Parathyroid adenoma (tissue), 2 donors: ENCODE measurements at regions not wholly inside any gene's neighbourhood (a gene's known extent, or its start where the extent isn't known, plus 50 kb on each side); places are given as distances from the start of the nearest gene placed in this dataset.

Source experiments
- H2AFZ ChIP-seq: fragments of 300-600 bp; sonication (generic); one replicate; pipeline ENCODE4 v1.7.0; 2017; ENCODE audit warnings: antibody characterized with exemption, mild to moderate bottlenecking
- H3K27ac ChIP-seq: fragments of 300-600 bp; sonication (generic); one replicate; pipeline ENCODE4 v1.7.0; 2017
- H3K27me3 ChIP-seq: fragments of 300-600 bp; sonication (generic); one replicate; pipeline ENCODE4 v1.7.0; 2017; ENCODE audit warnings: low read length; ENCODE audit not compliant: control insufficient read depth, insufficient read depth
- H3K36me3 ChIP-seq: fragments of 300-600 bp; sonication (generic); one replicate; pipeline ENCODE4 v1.7.0; 2017; ENCODE audit warnings: low read length; ENCODE audit not compliant: control insufficient read depth, insufficient read depth
- H3K4me1 ChIP-seq: fragments of 300-600 bp; sonication (generic); one replicate; pipeline ENCODE4 v1.7.0; 2017; ENCODE audit warnings: control low read depth
- H3K4me2 ChIP-seq: fragments of 300-600 bp; sonication (generic); one replicate; pipeline ENCODE4 v1.7.0; 2017; ENCODE audit warnings: low read length
- H3K4me3 ChIP-seq: fragments of 300-600 bp; sonication (generic); one replicate; pipeline ENCODE4 v1.7.0; 2017; ENCODE audit warnings: low read depth, low read length
- H3K79me2 ChIP-seq: fragments of 300-600 bp; sonication (generic); one replicate; pipeline ENCODE4 v1.7.0; 2017; ENCODE audit warnings: control low read depth
- H3K9ac ChIP-seq: fragments of 300-600 bp; sonication (generic); one replicate; pipeline ENCODE4 v1.7.0; 2017; ENCODE audit warnings: mild to moderate bottlenecking
- H3K9me3 ChIP-seq: fragments of 300-600 bp; sonication (generic); one replicate; pipeline ENCODE4 v1.7.0; 2017; ENCODE audit warnings: low read length; ENCODE audit not compliant: control insufficient read depth
- TF ChIP-seq, protein P1 (sequence below): fragments of 300-600 bp; sonication (generic); IDR thresholded peaks from one replicate; pipeline ENCODE4 v1.7.0; 2017; ENCODE audit warnings: antibody characterized with exemption, mild to moderate bottlenecking
- donor health status: primary hyperparathyroidism.

GRCh38 chr11:80993536-80993935, 1552.7 kb upstream of the TENM4 start:
- no peak overlapping the region for H3K27ac ChIP-seq
- TF ChIP-seq, protein P1, sequence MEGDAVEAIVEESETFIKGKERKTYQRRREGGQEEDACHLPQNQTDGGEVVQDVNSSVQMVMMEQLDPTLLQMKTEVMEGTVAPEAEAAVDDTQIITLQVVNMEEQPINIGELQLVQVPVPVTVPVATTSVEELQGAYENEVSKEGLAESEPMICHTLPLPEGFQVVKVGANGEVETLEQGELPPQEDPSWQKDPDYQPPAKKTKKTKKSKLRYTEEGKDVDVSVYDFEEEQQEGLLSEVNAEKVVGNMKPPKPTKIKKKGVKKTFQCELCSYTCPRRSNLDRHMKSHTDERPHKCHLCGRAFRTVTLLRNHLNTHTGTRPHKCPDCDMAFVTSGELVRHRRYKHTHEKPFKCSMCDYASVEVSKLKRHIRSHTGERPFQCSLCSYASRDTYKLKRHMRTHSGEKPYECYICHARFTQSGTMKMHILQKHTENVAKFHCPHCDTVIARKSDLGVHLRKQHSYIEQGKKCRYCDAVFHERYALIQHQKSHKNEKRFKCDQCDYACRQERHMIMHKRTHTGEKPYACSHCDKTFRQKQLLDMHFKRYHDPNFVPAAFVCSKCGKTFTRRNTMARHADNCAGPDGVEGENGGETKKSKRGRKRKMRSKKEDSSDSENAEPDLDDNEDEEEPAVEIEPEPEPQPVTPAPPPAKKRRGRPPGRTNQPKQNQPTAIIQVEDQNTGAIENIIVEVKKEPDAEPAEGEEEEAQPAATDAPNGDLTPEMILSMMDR = no peak
- no peaks in the 10 kb centered on the region for H3K79me2 ChIP-seq
- no peaks in the 10 kb centered on the region for H3K4me1 ChIP-seq
- no peaks in the 10 kb centered on the region for H3K36me3 ChIP-seq
- no peak overlapping the region for H3K4me2 ChIP-seq
- no peak overlapping the region for H3K9ac ChIP-seq
- no peak overlapping the region for H2AFZ ChIP-seq
- no peaks in the 10 kb centered on the region for H3K9me3 ChIP-seq
- no peaks in the 10 kb centered on the region for H3K27me3 ChIP-seq
- no peak overlapping the region for H3K4me3 ChIP-seq

DNA sequence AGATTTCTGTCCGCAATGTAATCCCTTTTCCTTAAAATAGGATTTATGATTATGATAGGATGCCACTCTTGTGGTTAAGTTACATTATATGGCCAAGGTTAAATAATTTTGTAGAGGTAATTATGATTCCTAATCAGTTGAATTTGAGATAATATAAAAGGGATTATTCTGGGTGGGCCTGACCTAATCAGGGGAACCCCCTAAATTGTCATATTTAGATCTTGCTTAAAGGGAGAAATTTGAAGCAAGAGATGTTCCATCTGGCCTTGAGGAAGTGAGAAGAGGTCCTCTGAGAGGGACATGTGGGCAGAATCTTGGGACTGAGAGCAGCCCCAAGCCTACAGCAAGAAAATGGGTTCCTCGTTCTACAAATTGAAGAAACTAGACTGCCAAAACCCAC, 1550.1 kb upstream of the TENM4 start:
- Histone ChIP-seq H3K4me3 (no peak overlapping the region), H2AFZ (no peak overlapping the region), H3K9ac (no peak overlapping the region), H3K27ac (no peak overlapping the region), H3K79me2 (no peaks in the 10 kb centered on the region), H3K4me2 (no peak overlapping the region), H3K36me3 (no peaks in the 10 kb centered on the region), H3K4me1 (no peaks in the 10 kb centered on the region), H3K27me3 (no peaks in the 10 kb centered on the region), H3K9me3 (no peaks in the 10 kb centered on the region)
- TF ChIP-seq, protein P1 = no peak

GRCh38 chr11:80987171-80987570, 1546.3 kb upstream of the TENM4 start:
- Histone ChIP-seq H2AFZ (no peak overlapping the region), H3K9me3 (no peaks in the 10 kb centered on the region), H3K9ac (no peak overlapping the region), H3K27me3 (no peaks in the 10 kb centered on the region), H3K4me2 (no peak overlapping the region), H3K36me3 (no peaks in the 10 kb centered on the region), H3K4me3 (no peak overlapping the region), H3K4me1 (no peaks in the 10 kb centered on the region), H3K79me2 (no peaks in the 10 kb centered on the region), H3K27ac (no peak overlapping the region)
- TF ChIP-seq, protein P1 = no peak

- Histone ChIP-seq H3K4me1 (no peaks in the 10 kb centered on the region), H3K79me2 (no peaks in the 10 kb centered on the region), H3K9ac (no peak overlapping the region), H3K4me3 (no peak overlapping the region), H3K27me3 (no peaks in the 10 kb centered on the region), H3K27ac (no peak overlapping the region), H2AFZ (no peak overlapping the region), H3K4me2 (no peak overlapping the region), H3K36me3 (no peaks in the 10 kb centered on the region), H3K9me3 (no peaks in the 10 kb centered on the region)
- TF ChIP-seq, protein P1 = no peak
Measured at GRCh38 chr11:80986421-80987074, 1545.7 kb upstream of the TENM4 start.

- Histone ChIP-seq H3K36me3 (no peaks in the 10 kb centered on the region), H3K9me3 (no peaks in the 10 kb centered on the region), H2AFZ (no peak overlapping the region), H3K79me2 (no peaks in the 10 kb centered on the region), H3K4me3 (no peak overlapping the region), H3K27me3 (no peaks in the 10 kb centered on the region), H3K27ac (no peak overlapping the region), H3K4me2 (no peak overlapping the region), H3K9ac (no peak overlapping the region), H3K4me1 (no peaks in the 10 kb centered on the region)
- TF ChIP-seq, protein P1 = no peak
Measured at GRCh38 chr11:80980227-80980626, 1539.4 kb upstream of the TENM4 start.
